SK-N-SH (cell line): ENCODE measurements at regions not wholly inside any gene's neighbourhood (a gene's known extent, or its start where the extent isn't known, plus 50 kb on each side); places are given as distances from the start of the nearest gene placed in this dataset.

Experiments
- CTCF ChIA-PET: fragments of 300-600, 350-600 bp; formaldehyde crosslinking; extraction: SDS; loops from one replicate; lab custom pipeline; 2021; lab: Yijun Ruan, JAX
- POLR2A ChIA-PET: fragments of 350-600 bp; sonication (Branson Sonifier 250); formaldehyde crosslinking; extraction: SDS; loops from one replicate; lab custom pipeline; 2020; ENCODE audit warnings: antibody characterized with exemption, inconsistent platforms; lab: Yijun Ruan, JAX
- DNase-seq: peaks from one replicate; pipeline ENCODE4 v3.0.0; 2012
- H2AFZ ChIP-seq: fragments of 200-600 bp; sonication (generic); 2 replicates; pipeline ENCODE4 v1.8.1; 2016; ENCODE audit warnings: antibody characterized with exemption, mild to moderate bottlenecking, low read depth
- H3F3A ChIP-seq: fragments of 200-600 bp; sonication (generic); replicated peaks from 2 replicates; pipeline ENCODE3; 2016; ENCODE audit warnings: antibody characterized with exemption, mild to moderate bottlenecking; ENCODE audit not compliant: insufficient read depth
- H3K27ac ChIP-seq, 2 experiments: fragments of 200-500 bp in 1 of 2; fragments of 200-600 bp in 1 of 2; sonication (Bioruptor generic) in 1 of 2; sonication (generic), shearing (Covaris generic) in 1 of 2; 2 replicates each; pipeline versions ENCODE4 v1.5.1 to v1.6.1; 2014 to 2016; ENCODE audit warnings: low read depth in 2 of 2, inconsistent platforms in 1 of 2, low read length in 1 of 2, mild to moderate bottlenecking in 1 of 2, mixed read lengths in 1 of 2
- H3K27me3 ChIP-seq: fragments of 200-600 bp; sonication (generic), shearing (Covaris generic); 2 replicates; pipeline ENCODE4 v1.6.1; 2016; ENCODE audit warnings: mixed run types; ENCODE audit not compliant: insufficient read depth
- H3K36me3 ChIP-seq, 2 experiments: fragments of 200-500 bp in 1 of 2; fragments of 200-600 bp in 1 of 2; sonication (Bioruptor generic) in 1 of 2; sonication (generic) in 1 of 2; replicated peaks in 1 of 2; 2 replicates each; pipeline versions ENCODE3 to v1.5.1; 2014 to 2016; ENCODE audit warnings: low read length in 1 of 2, mild to moderate bottlenecking in 1 of 2; ENCODE audit not compliant: insufficient read depth in 2 of 2, control insufficient read depth in 1 of 2
- H3K4me1 ChIP-seq, 2 experiments: fragments of 200-500 bp in 1 of 2; fragments of 200-600 bp in 1 of 2; sonication (Bioruptor generic) in 1 of 2; sonication (generic), shearing (Covaris generic) in 1 of 2; 2 replicates each; pipeline versions ENCODE4 v1.5.1 to v1.6.1; 2014 to 2016; ENCODE audit warnings: low read depth in 1 of 2, low read length in 1 of 2, mixed run types in 1 of 2; ENCODE audit not compliant: insufficient read depth in 2 of 2, control insufficient read depth in 1 of 2
- H3K4me2 ChIP-seq: fragments of 200-600 bp; sonication (generic), shearing (Covaris generic); 2 replicates; pipeline ENCODE4 v1.6.1; 2017; ENCODE audit warnings: mixed run types
- H3K4me3 ChIP-seq, 2 experiments: fragments of 200-500 bp in 1 of 2; fragments of 200-600 bp in 1 of 2; sonication (Bioruptor generic) in 1 of 2; sonication (generic), shearing (Covaris generic) in 1 of 2; 2 replicates each; pipeline versions ENCODE4 v1.5.1 to v1.8.1; 2014 to 2016; ENCODE audit warnings: low read depth in 2 of 2, inconsistent platforms in 1 of 2, low read length in 1 of 2, mild to moderate bottlenecking in 1 of 2, mixed read lengths in 1 of 2, moderate library complexity in 1 of 2
- H3K79me2 ChIP-seq: fragments of 200-600 bp; sonication (generic); 2 replicates; pipeline ENCODE4 v1.8.1; 2017; ENCODE audit warnings: mild to moderate bottlenecking; ENCODE audit not compliant: insufficient read depth
- H3K9ac ChIP-seq: fragments of 200-600 bp; sonication (generic); 2 replicates; pipeline ENCODE4 v1.6.1; 2017; ENCODE audit warnings: mixed run types
- H3K9me2 ChIP-seq: fragments of 200-600 bp; sonication (generic); 2 replicates; pipeline ENCODE4 v1.6.1; 2017; ENCODE audit warnings: mixed run types
- H3K9me3 ChIP-seq: fragments of 200-600 bp; sonication (generic); 2 replicates; pipeline ENCODE4 v1.6.1; 2017; ENCODE audit warnings: mixed run types, mild to moderate bottlenecking, moderate library complexity
- H4K20me1 ChIP-seq: fragments of 200-600 bp; sonication (generic); 2 replicates; pipeline ENCODE4 v1.6.1; 2017; ENCODE audit warnings: mild to moderate bottlenecking, mixed run types; ENCODE audit not compliant: insufficient read depth
- ELF1 ChIP-seq: IDR thresholded peaks from 2 replicates; pipeline ENCODE4 v1.4.0; 2012
- EP300 ChIP-seq, 2 experiments: IDR thresholded peaks; 2 replicates each; pipeline versions ENCODE4 v1.4.0 to v1.6.1; 2012; ENCODE audit warnings: borderline replicate concordance in 1 of 2, low read depth in 1 of 2, low read length in 1 of 2
- EZH2phosphoT487 ChIP-seq: fragments of 200-600 bp; sonication (generic); IDR thresholded peaks from 2 replicates; pipeline ENCODE4 v1.6.1; 2017; ENCODE audit warnings: low read depth, mixed run types, mild to moderate bottlenecking, antibody characterized with exemption, moderate library complexity, borderline replicate concordance
- GABPA ChIP-seq: IDR thresholded peaks from 2 replicates; pipeline ENCODE4 v1.4.0; 2012; ENCODE audit warnings: low read depth, mild to moderate bottlenecking
- JUND ChIP-seq: IDR thresholded peaks from 2 replicates; pipeline ENCODE4 v1.4.0; 2012
- MEF2A ChIP-seq: IDR thresholded peaks from 2 replicates; pipeline ENCODE4 v1.4.0; 2012; ENCODE audit warnings: low read depth, borderline replicate concordance
- NRF1 ChIP-seq: IDR thresholded peaks from 2 replicates; pipeline ENCODE4 v1.6.1; 2012; ENCODE audit warnings: low read depth, mild to moderate bottlenecking, low read length
- POLR2AphosphoS5 ChIP-seq: IDR thresholded peaks from 2 replicates; pipeline ENCODE4 v1.6.1; 2012; ENCODE audit warnings: low read depth, low read length
- RAD21 ChIP-seq: IDR thresholded peaks from 2 replicates; pipeline ENCODE4 v1.6.1; 2012; ENCODE audit warnings: mild to moderate bottlenecking, low read length
- RCOR1 ChIP-seq: fragments of 150-350 bp; IDR thresholded peaks from 2 replicates; pipeline ENCODE4 v1.6.1; 2017; ENCODE audit warnings: antibody characterized with exemption, low read length
- RXRA ChIP-seq: IDR thresholded peaks from 2 replicates; pipeline ENCODE4 v1.4.0; 2012; ENCODE audit warnings: low read depth, mild to moderate bottlenecking, borderline replicate concordance
- SMC3 ChIP-seq: IDR thresholded peaks from 2 replicates; pipeline ENCODE4 v1.6.1; 2012; ENCODE audit warnings: low read depth, low read length, improper control_type of control experiment
- TCF12 ChIP-seq: IDR thresholded peaks from 2 replicates; pipeline ENCODE4 v1.4.0; 2012
- WGBS: methylation state at CpG from one replicate; pipeline ENCODE4 v1.1.6; 2017; ENCODE audit warnings: low lambda C conversion rate; 5-methylcytosine and 5-hydroxymethylcytosine counted together
- TF ChIP-seq, protein P1 (sequence below): fragments of 150-350 bp; IDR thresholded peaks from 2 replicates; pipeline ENCODE4 v1.6.1; 2016; ENCODE audit warnings: mild to moderate bottlenecking, low read depth, low read length
- TF ChIP-seq, protein P2 (sequence below): fragments of 150-350 bp; IDR thresholded peaks from 2 replicates; pipeline ENCODE4 v1.6.1; 2017; ENCODE audit warnings: antibody characterized with exemption, low read length, low read depth, borderline replicate concordance
- TF ChIP-seq, protein P3 (sequence below): IDR thresholded peaks from 2 replicates; pipeline ENCODE4 v1.4.0; 2012; ENCODE audit warnings: low read depth, borderline replicate concordance
- TF ChIP-seq, protein P4 (sequence below): IDR thresholded peaks from 2 replicates; pipeline ENCODE4 v1.4.0; 2012; ENCODE audit warnings: low read depth, borderline replicate concordance
- TF ChIP-seq, protein P5 (sequence below): IDR thresholded peaks from 2 replicates; pipeline ENCODE4; 2012

DNA sequence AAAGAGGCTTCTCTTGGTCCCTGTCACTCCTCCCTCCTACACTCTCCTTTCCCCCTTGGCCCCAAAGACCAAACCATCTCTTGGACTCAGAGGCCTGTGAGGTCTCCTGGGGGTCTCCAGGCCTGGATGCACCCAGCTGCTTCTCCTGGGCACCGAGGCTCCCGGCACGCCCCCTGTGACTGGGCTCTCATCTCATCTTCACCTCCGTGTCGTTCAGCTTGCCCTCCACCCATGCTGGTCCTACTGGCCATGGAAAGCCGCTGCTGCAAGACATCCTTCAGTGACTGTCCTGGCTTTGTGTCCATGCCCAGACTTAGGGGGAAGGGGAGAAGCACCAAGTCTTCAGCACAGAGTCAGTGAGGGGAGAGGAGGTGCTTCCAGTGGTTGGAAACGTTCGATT, 141.4 kb upstream of the RET start (continued):
- TF ChIP-seq, protein P1, sequence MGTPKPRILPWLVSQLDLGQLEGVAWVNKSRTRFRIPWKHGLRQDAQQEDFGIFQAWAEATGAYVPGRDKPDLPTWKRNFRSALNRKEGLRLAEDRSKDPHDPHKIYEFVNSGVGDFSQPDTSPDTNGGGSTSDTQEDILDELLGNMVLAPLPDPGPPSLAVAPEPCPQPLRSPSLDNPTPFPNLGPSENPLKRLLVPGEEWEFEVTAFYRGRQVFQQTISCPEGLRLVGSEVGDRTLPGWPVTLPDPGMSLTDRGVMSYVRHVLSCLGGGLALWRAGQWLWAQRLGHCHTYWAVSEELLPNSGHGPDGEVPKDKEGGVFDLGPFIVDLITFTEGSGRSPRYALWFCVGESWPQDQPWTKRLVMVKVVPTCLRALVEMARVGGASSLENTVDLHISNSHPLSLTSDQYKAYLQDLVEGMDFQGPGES = no peak
- TF ChIP-seq NRF1 = no peak

DNA sequence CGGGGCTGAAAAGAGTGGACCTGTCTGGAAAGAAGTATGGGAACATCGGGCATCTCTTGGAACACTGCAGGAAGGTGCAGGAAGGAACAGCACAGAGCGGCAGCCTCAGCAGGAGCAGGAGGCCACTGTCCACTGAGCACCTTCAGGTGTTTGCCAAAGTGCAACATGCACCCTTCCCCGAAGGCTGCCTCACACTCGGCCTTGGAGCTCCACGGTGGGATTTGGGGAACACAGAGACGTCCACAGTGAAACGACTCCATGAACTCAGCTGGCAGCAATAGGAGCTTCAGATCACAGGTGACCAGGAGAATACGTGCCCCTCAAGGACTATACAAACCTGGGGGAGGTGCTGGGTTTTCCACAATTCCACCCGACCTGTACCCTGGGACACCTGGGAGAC, 140.3 kb upstream of the RET start:
- POLR2A ChIA-PET = no interaction called here
- no peaks in the 10 kb centered on the region for H4K20me1 ChIP-seq
- no peak for DNase-seq
- H3K4me3 ChIP-seq = no peak overlapping the region
- H3K9ac ChIP-seq = no peak overlapping the region
- H3K79me2 ChIP-seq = no peaks in the 10 kb centered on the region
- no peak overlapping the region for H2AFZ ChIP-seq
- H3F3A ChIP-seq = no peaks in the 10 kb centered on the region
- no peaks in the 10 kb centered on the region for H3K36me3 ChIP-seq
- no peaks in the 10 kb centered on the region for H3K9me2 ChIP-seq
- CTCF ChIA-PET = no interaction called here
- peaks cover 0 to 59% of the 10 kb centered on the region in 2 experiments; a peak in 2 of 4 replicates for H3K4me1 ChIP-seq
- no peaks in the 10 kb centered on the region for H3K27me3 ChIP-seq
- WGBS = 60% methylated on average over 8 of the region's 10 CpGs
- H3K4me2 ChIP-seq = no peak overlapping the region
- no peaks in the 10 kb centered on the region for H3K9me3 ChIP-seq
- TF ChIP-seq NRF1 (no peak), RXRA (no peak), RCOR1 (no peak), RAD21 (no peak), EZH2phosphoT487 (no peak), SMC3 (no peak)
- TF ChIP-seq, protein P2, sequence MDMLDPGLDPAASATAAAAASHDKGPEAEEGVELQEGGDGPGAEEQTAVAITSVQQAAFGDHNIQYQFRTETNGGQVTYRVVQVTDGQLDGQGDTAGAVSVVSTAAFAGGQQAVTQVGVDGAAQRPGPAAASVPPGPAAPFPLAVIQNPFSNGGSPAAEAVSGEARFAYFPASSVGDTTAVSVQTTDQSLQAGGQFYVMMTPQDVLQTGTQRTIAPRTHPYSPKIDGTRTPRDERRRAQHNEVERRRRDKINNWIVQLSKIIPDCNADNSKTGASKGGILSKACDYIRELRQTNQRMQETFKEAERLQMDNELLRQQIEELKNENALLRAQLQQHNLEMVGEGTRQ = no peak
- TF ChIP-seq, protein P3, sequence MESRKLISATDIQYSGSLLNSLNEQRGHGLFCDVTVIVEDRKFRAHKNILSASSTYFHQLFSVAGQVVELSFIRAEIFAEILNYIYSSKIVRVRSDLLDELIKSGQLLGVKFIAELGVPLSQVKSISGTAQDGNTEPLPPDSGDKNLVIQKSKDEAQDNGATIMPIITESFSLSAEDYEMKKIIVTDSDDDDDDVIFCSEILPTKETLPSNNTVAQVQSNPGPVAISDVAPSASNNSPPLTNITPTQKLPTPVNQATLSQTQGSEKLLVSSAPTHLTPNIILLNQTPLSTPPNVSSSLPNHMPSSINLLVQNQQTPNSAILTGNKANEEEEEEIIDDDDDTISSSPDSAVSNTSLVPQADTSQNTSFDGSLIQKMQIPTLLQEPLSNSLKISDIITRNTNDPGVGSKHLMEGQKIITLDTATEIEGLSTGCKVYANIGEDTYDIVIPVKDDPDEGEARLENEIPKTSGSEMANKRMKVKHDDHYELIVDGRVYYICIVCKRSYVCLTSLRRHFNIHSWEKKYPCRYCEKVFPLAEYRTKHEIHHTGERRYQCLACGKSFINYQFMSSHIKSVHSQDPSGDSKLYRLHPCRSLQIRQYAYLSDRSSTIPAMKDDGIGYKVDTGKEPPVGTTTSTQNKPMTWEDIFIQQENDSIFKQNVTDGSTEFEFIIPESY = no peak
- TF ChIP-seq, protein P4, sequence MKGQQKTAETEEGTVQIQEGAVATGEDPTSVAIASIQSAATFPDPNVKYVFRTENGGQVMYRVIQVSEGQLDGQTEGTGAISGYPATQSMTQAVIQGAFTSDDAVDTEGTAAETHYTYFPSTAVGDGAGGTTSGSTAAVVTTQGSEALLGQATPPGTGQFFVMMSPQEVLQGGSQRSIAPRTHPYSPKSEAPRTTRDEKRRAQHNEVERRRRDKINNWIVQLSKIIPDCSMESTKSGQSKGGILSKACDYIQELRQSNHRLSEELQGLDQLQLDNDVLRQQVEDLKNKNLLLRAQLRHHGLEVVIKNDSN = no peak
- no peak overlapping the region; a peak in 1 of 4 replicates for H3K27ac ChIP-seq

DNA sequence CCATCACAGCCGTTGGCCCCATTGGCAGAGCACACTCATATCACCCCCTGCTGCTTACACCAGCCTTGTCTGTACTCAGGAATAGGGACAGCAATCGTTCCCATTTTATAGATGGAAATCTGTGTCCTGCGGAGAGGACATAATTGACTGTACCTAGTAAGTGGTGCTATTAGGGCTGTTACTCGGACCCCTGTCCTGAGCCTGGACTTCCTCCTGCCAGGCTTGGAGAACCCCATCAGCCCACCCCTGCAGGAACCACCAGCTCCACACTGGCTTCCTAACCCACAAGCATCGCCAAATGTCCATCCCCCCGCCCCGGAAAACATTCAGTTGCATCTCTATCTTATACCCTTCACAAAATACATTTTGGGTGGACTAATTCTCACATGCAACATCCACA, 139.8 kb upstream of the RET start:
- CTCF ChIA-PET = no interaction called here
- Histone ChIP-seq H3K4me3 (no peak overlapping the region), H3K9me3 (no peaks in the 10 kb centered on the region), H3K27ac (no peak overlapping the region), H3K9me2 (no peaks in the 10 kb centered on the region), H3K4me1 (peaks cover 0 to 64% of the 10 kb centered on the region in 2 experiments; a peak in 2 of 4 replicates), H4K20me1 (no peaks in the 10 kb centered on the region), H2AFZ (no peak overlapping the region), H3K36me3 (no peaks in the 10 kb centered on the region), H3K27me3 (no peaks in the 10 kb centered on the region), H3K4me2 (no peak overlapping the region), H3F3A (no peaks in the 10 kb centered on the region), H3K9ac (no peak overlapping the region), H3K79me2 (no peaks in the 10 kb centered on the region)
- 64% methylated on average over 7 of the region's 7 CpGs for WGBS
- DNase-seq = no peak
- POLR2A ChIA-PET = no interaction called here
- TF ChIP-seq NRF1 (no peak), JUND (no peak), GABPA (no peak), EP300 (IDR thresholded peaks at IDR 0.05; ENCODE audit: borderline replicate concordance in 1 of 2, low read depth in 1 of 2, low read length in 1 of 2) (no peak), ELF1 (no peak), TCF12 (no peak), POLR2AphosphoS5 (no peak), MEF2A (no peak)
- TF ChIP-seq, protein P2 = no peak
- TF ChIP-seq, protein P5, sequence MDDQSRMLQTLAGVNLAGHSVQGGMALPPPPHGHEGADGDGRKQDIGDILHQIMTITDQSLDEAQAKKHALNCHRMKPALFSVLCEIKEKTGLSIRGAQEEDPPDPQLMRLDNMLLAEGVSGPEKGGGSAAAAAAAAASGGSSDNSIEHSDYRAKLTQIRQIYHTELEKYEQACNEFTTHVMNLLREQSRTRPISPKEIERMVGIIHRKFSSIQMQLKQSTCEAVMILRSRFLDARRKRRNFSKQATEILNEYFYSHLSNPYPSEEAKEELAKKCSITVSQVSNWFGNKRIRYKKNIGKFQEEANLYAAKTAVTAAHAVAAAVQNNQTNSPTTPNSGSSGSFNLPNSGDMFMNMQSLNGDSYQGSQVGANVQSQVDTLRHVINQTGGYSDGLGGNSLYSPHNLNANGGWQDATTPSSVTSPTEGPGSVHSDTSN = no peak
- TF ChIP-seq, protein P1 = no peak
